DMS153 treated with DMSO at 0.1 percent for 48 hours (cell line): ENCODE measurements at regions not wholly inside any gene's neighbourhood (a gene's known extent, or its start where the extent isn't known, plus 50 kb on each side); places are given as distances from the start of the nearest gene placed in this dataset.
"Not testable (repeated sequence)": the region's sequence is repeated elsewhere in the genome, so short reads cannot be mapped to it uniquely, and the experiment has no call there.

Source experiments
- DNase-seq: peaks from one replicate; lab custom pipeline; 2025; ENCODE audit not compliant: unreplicated experiment; lab: John Stamatoyannopoulos, UW

GRCh38 chr11:110347660-110348059 lies 51.2 kb upstream of the RDX start:
- no peak for DNase-seq

- DNase-seq, result no peak
Observed at GRCh38 chr11:110349138-110349996, 53.0 kb upstream of the RDX start.

- not testable (repeated sequence) for DNase-seq
Observed at GRCh38 chr11:110349997-110350383, 53.6 kb upstream of the RDX start.

GRCh38 chr11:110355011-110355744 lies 58.8 kb upstream of the RDX start:
- DNase-seq, result no peak

GRCh38 chr11:110356762-110357671 lies 60.6 kb upstream of the RDX start:
- no peak for DNase-seq

GRCh38 chr11:110358336-110358735 lies 61.9 kb upstream of the RDX start:
- no peak for DNase-seq

- not testable (repeated sequence) for DNase-seq
Observed at GRCh38 chr11:110360781-110361408, 64.5 kb upstream of the RDX start.

GRCh38 chr11:110362971-110363509 lies 66.6 kb upstream of the RDX start:
- DNase-seq, result peak; percentile 40

- DNase-seq, result no peak
Observed at GRCh38 chr11:110366291-110366690, 63.5 kb upstream of the FDX1 start.

- DNase-seq, result no peak
Observed at GRCh38 chr11:110367571-110367970, 62.2 kb upstream of the FDX1 start.

GRCh38 chr11:110371084-110371483 lies 58.7 kb upstream of the FDX1 start:
- no peak for DNase-seq

GRCh38 chr11:110373051-110373702 lies 56.6 kb upstream of the FDX1 start:
- no peak for DNase-seq

- no peak for DNase-seq
Observed at GRCh38 chr11:110374921-110375320, 54.8 kb upstream of the FDX1 start.

- no peak for DNase-seq
Observed at GRCh38 chr11:110375351-110375750, 54.4 kb upstream of the FDX1 start.

GRCh38 chr11:110376021-110376420 lies 53.7 kb upstream of the FDX1 start:
- no peak for DNase-seq

- DNase-seq, result peak; percentile 65
Observed at GRCh38 chr11:110376711-110377324, 52.9 kb upstream of the FDX1 start.

GRCh38 chr11:110377434-110377833 lies 52.3 kb upstream of the FDX1 start:
- DNase-seq, result no peak

GRCh38 chr11:110379261-110379660 lies 50.5 kb upstream of the FDX1 start:
- no peak for DNase-seq

GRCh38 chr11:110379936-110380335 lies 49.8 kb upstream of the FDX1 start:
- DNase-seq, result no peak
